ENCODE measurements at regions not wholly inside any gene's neighbourhood (a gene's known extent, or its start where the extent isn't known, plus 50 kb on each side); places are given as distances from the start of the nearest gene placed in this dataset.

- TF ChIP-seq CTCF (conservative IDR thresholded peaks at IDR 0.05; ENCODE audit: control insufficient read depth, insufficient read depth, low read depth, low read length): no peak
- peak; percentile 39 for DNase-seq (ENCODE audit: low read depth)
- H3K4me3 ChIP-seq (ENCODE audit: control insufficient read depth, low read depth, low read length): no peak overlapping the region
Measured at GRCh38 chr13:63433546-63434150, 2018.0 kb upstream of the PCDH20 start.

GRCh38 chr13:63427170-63427569, 2011.5 kb upstream of the PCDH20 start:
- TF ChIP-seq CTCF (conservative IDR thresholded peaks at IDR 0.05; ENCODE audit: control insufficient read depth, insufficient read depth, low read depth, low read length): no peak
- H3K4me3 ChIP-seq (ENCODE audit: control insufficient read depth, low read depth, low read length): no peak overlapping the region
- no peak for DNase-seq (ENCODE audit: low read depth)

GRCh38 chr13:63425131-63425530, 2009.5 kb upstream of the PCDH20 start:
- H3K4me3 ChIP-seq (ENCODE audit: control insufficient read depth, low read depth, low read length): no peak overlapping the region
- TF ChIP-seq CTCF (conservative IDR thresholded peaks at IDR 0.05; ENCODE audit: control insufficient read depth, insufficient read depth, low read depth, low read length): no peak
- no peak for DNase-seq (ENCODE audit: low read depth)

GRCh38 chr13:63421123-63421522, 2005.5 kb upstream of the PCDH20 start:
- H3K4me3 ChIP-seq (ENCODE audit: control insufficient read depth, low read depth, low read length): no peak overlapping the region
- DNase-seq (ENCODE audit: low read depth): no peak
- no peak for TF ChIP-seq CTCF (conservative IDR thresholded peaks at IDR 0.05; ENCODE audit: control insufficient read depth, insufficient read depth, low read depth, low read length)

GRCh38 chr13:63420685-63421084, 2005.0 kb upstream of the PCDH20 start:
- DNase-seq (ENCODE audit: low read depth): no peak
- H3K4me3 ChIP-seq (ENCODE audit: control insufficient read depth, low read depth, low read length): no peak overlapping the region
- no peak for TF ChIP-seq CTCF (conservative IDR thresholded peaks at IDR 0.05; ENCODE audit: control insufficient read depth, insufficient read depth, low read depth, low read length)

- no peak overlapping the region for H3K4me3 ChIP-seq (ENCODE audit: control insufficient read depth, low read depth, low read length)
- DNase-seq (ENCODE audit: low read depth): no peak
- no peak for TF ChIP-seq CTCF (conservative IDR thresholded peaks at IDR 0.05; ENCODE audit: control insufficient read depth, insufficient read depth, low read depth, low read length)
Measured at GRCh38 chr13:63414247-63414646, 1998.6 kb upstream of the PCDH20 start.

Measured in fibroblast of mammary gland (primary cell).